BJ (cell line): ENCODE measurements at regions not wholly inside any gene's neighbourhood (a gene's known extent, or its start where the extent isn't known, plus 50 kb on each side); places are given as distances from the start of the nearest gene placed in this dataset.

Source experiments
- CTCF ChIA-PET: fragments of 350-600 bp; formaldehyde crosslinking; extraction: SDS; loops from one replicate; lab custom pipeline; 2021; ENCODE audit warnings: antibody characterized with exemption, inconsistent platforms; lab: Yijun Ruan, JAX
- POLR2A ChIA-PET: fragments of 300-600 bp; sonication (Branson Sonifier 250); formaldehyde crosslinking; extraction: SDS; loops from one replicate; lab custom pipeline; 2021; ENCODE audit warnings: antibody characterized with exemption; lab: Charles Lee
- DNase-seq: peaks from one replicate; pipeline ENCODE4 v3.0.0-alpha.2; 2011; ENCODE audit warnings: low read depth
- H3K27me3 ChIP-seq: 2 replicates; pipeline ENCODE4 v1.6.0; 2011; ENCODE audit warnings: low read length; ENCODE audit not compliant: control insufficient read depth, insufficient read depth
- H3K36me3 ChIP-seq: 2 replicates; pipeline ENCODE4 v1.5.1; 2011; ENCODE audit warnings: low read length; ENCODE audit not compliant: control insufficient read depth, insufficient read depth
- H3K4me3 ChIP-seq: 2 replicates; pipeline ENCODE4 v1.5.1; 2011; ENCODE audit warnings: low read depth, mild to moderate bottlenecking, control low read depth, low read length
- CTCF ChIP-seq: IDR thresholded peaks from 2 replicates; pipeline ENCODE4 v1.5.1; 2011; ENCODE audit warnings: low read depth, mild to moderate bottlenecking, control low read depth, inconsistent platforms, low read length, moderate library complexity; ENCODE audit not compliant: insufficient read depth

GRCh38 chr1:80640978-80641377, 1159.8 kb upstream of the ADGRL2 start:
- CTCF ChIA-PET = no interaction called here

GRCh38 chr1:80639777-80640533, 1160.8 kb upstream of the ADGRL2 start:
- DNase-seq = no peak
- Histone ChIP-seq H3K36me3 (no peaks in the 10 kb centered on the region), H3K27me3 (no peaks in the 10 kb centered on the region), H3K4me3 (no peak overlapping the region)
- POLR2A ChIA-PET = no interaction called here
- no peak for TF ChIP-seq CTCF
- CTCF ChIA-PET = no interaction called here

More at GRCh38 chr1:80640978-80641377, 1159.8 kb upstream of the ADGRL2 start:
- POLR2A ChIA-PET = no interaction called here
- H3K4me3 ChIP-seq = no peak overlapping the region
- H3K27me3 ChIP-seq = no peaks in the 10 kb centered on the region
- no peak for TF ChIP-seq CTCF
- H3K36me3 ChIP-seq = no peaks in the 10 kb centered on the region
- DNase-seq = no peak

DNA sequence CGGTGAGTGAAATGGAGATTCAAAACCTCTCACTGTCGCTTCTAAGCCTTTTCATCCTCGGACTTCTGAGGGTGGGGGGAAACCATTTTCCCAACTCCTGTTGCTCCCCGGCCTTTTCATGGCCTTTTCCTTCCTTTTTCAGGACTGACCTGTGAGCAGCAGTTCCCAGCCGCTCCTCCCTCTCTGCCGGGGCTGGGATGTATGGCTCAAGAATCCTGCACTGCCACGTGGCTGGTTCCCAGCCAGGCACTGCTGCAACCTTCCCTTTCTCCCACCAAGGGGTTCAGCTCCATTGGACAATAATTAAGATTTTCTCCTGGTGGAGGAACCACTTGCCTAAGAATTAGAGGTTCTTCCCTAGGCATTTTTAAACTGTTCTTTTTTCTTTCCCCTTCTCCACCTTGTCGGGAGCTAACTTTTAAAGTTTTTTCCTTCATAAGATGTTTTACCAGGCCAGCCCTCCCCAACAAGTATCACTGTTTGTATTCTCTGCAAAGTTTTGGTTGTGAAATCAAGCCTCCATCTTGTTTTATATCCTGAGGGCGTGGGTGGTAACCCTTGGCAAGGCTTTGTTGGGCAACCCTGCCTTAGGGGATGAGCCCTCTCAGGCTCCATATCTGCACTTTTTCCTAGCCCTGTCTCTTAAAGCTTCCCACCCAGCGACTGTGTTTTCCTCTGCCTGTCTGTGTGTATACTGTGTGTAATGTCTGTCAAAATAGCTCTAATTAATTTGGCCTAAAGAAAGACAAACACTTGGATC, 1166.6 kb upstream of the ADGRL2 start:
- no peak for DNase-seq
- Histone ChIP-seq H3K4me3 (no peak overlapping the region), H3K36me3 (no peaks in the 10 kb centered on the region), H3K27me3 (no peaks in the 10 kb centered on the region)
- ChIA-PET CTCF (interaction anchor here (0.6 kb wide), 1 partner anchor 233 kb away, joined by 3 read pairs; no protein-coding TSS in a partner anchor), POLR2A (no interaction called here)
- TF ChIP-seq CTCF = no peak

DNA sequence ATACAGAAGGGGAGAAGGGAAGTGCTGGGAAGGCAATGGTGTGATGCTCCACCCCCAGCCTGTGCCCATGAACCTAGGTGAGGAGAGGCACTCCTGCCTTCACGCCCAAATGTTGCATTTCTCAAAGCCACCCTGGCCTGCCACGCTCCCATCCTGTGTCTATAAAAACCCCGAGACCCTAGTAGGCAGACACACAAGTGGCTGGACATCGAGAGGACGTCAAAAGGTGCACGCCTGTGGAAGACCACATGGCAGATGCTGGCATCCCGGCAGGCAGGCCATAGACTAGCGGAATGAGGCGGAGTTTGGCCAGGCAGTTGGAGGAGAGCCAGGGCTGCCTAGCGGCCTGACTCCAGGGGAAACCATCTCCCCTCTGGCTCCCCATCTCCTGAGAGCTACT, 1168.5 kb upstream of the ADGRL2 start:
- POLR2A ChIA-PET = no interaction called here
- no peak overlapping the region for H3K4me3 ChIP-seq

More for the DNA sequence above, 1168.5 kb upstream of the ADGRL2 start:
- Histone ChIP-seq H3K27me3 (no peaks in the 10 kb centered on the region), H3K36me3 (no peaks in the 10 kb centered on the region)
- CTCF ChIA-PET = no interaction called here
- TF ChIP-seq CTCF = no peak
- DNase-seq = no peak
